ENCODE measurements at regions not wholly inside any gene's neighbourhood (a gene's known extent, or its start where the extent isn't known, plus 50 kb on each side); places are given as distances from the start of the nearest gene placed in this dataset.
A peak's percentile ranks its signal among the peaks of the same experiment; 100 is the strongest.
"Not testable (repeated sequence)": the region's sequence is repeated elsewhere in the genome, so short reads cannot be mapped to it uniquely, and the experiment has no call there.

DNA sequence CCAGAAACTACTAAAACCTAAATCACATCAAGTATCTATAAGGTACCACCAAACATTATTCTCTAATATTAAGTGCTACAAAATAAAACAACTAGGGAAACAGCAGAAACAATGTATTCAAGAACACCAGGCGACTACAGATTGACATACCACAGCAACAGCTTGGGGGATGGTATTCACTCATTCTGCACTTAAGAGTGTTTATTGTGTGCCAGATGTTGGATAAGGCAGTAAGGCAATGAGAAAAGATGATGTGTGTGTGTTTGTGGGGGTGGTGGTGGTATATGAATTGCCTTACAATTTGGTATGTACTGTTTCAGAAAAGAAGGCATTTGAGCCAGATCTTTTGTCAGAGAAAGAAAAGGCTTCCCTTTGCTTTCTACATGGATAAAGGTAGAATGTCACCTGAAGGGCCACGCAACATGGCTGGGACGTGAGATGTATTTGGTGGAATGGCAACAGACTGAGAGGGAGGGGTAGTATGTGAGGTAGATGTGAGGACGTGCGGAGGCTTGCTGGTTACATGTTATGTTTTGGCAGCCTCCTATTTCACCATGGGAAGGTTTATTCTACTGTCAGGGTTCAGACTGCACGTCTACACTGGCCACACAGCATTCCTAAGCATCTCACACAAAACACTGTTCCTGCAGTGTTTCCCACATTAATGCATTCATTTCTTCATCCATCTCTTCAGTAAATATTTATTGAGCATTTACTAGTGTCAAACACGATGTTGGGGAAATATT is 300.7 kb downstream of the KLF12 start:
- DNase-seq = no peak

- no peak for DNase-seq
Measured at GRCh38 chr13:73832825-73833224, 301.4 kb downstream of the KLF12 start.

DNA sequence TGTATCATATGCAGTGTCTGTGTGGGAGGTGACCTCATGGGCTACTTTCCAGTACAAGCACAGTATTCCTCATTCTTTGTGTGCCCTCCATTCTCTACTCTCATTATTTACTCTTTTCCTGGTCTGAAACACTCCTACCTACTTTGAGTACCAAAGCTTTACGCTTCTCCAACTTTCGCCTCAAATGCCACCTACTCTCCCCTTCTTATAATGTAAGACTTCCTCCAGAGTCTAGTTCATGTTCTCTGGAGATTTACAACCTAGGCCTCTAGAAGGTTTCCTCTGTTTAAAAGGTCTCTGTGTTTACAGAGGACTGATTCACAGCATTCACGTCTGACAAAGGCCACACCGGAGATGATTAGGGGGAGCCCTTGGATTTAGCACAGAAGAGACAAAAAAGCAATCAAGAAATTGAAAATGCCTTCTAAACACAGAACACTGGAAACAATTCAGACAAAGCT is 302.0 kb downstream of the KLF12 start:
- DNase-seq = no peak

GRCh38 chr13:73829416-73829815 is 304.8 kb downstream of the KLF12 start:
- DNase-seq = no peak

GRCh38 chr13:73828811-73829210 is 305.4 kb downstream of the KLF12 start:
- no peak for DNase-seq

GRCh38 chr13:73827434-73827833 is 306.8 kb downstream of the KLF12 start:
- DNase-seq = no peak

DNA sequence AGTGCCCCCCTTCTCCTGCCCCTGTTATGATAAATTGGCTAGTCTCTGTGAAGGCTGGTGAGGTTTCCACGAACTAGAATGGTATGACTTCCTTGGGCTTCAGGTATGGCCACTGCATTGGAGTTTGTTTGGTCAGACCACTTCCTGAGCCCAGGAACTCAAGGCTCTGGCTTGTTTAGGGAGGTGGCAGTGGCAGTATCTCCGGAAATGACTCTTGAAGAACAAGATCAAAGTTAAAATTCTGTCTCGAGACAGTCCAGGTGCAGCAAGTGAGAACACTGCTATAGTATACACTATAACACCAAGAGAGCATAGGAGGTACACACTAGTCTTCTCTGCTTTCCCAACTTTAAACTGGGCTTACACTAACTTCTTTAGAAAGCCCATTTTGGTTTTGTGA is 309.1 kb downstream of the KLF12 start:
- peak in 1 of 5 donors; percentile 26 for DNase-seq

- DNase-seq = no peak
Measured at GRCh38 chr13:73822668-73823592, 311.3 kb downstream of the KLF12 start.

DNA sequence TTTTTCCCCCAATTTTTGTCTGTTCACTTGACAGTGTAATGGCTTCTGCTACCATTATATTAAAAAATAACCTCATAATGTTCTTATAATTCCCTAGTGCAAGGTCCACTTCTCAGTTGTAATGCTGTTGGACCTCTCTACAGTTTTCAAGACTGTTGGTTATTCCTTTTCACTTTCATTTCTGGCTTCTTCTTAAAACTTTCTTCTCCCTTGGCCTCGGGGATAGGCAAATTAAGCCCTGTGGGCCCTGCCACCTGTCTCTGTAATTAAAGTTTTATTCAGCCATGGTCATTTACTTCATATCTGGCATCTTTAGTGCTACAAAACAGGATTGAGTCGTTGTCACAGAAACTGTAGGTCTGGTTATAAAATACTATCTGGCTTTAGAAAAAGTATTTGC is 313.5 kb downstream of the KLF12 start:
- DNase-seq = no peak

DNA sequence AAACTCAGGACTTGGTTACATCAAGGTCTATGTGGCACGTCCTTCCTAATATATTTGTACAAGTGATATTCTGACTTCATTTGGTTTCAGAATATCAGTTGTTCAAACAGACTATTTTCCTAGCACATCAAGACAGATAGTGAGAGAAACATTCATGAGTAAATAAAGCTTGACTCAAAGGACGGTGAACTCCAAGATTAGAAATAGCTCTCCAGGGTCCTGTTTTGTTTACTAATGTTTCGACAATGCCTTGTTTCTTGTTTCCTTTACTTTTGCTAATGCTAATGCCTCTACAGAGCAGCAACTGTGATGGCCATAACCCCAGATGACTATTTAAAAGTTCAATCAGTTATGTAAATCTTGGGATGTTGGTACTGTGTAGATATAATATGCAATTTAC is 313.9 kb downstream of the KLF12 start:
- DNase-seq = no peak

- DNase-seq = no peak
Measured at GRCh38 chr13:73819711-73820110, 314.5 kb downstream of the KLF12 start.

DNA sequence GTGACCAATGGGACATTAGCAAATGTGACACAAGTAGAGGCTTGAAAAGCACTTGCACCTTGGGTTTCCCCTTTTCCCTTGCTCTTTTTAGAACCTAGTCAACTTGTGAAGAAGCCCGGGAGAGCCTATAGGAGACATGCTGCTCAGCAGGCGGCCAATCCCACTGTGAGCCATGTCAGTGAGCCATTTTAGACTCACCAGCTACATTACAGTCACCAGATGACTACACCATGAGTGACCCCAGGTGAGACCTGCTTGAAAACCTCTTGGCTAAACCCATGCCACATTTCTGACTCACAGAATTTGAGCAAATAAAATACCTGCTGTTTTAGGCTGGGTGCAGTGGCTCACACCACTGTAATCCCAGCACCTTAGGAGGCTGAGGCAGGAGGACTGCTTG is 317.5 kb downstream of the KLF12 start:
- DNase-seq = no peak

DNA sequence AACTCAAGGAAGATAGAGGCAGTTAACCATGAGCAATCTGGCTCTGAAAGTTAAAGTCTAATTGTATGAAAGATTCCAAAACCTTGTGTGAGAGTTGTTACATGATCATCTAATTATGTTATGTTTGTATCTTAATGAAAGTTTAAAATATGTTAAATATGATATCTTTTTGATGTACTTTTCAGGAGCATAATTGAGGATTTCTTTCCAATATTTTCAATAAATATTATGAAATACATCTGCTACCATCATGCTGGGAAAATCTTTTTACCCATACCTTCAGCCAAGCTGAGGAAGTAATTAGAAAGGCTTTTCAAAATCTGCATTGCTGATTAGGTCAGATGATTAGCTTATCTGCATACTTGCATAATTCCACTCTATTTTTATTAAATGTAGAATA is 318.4 kb downstream of the KLF12 start:
- no peak for DNase-seq

DNA sequence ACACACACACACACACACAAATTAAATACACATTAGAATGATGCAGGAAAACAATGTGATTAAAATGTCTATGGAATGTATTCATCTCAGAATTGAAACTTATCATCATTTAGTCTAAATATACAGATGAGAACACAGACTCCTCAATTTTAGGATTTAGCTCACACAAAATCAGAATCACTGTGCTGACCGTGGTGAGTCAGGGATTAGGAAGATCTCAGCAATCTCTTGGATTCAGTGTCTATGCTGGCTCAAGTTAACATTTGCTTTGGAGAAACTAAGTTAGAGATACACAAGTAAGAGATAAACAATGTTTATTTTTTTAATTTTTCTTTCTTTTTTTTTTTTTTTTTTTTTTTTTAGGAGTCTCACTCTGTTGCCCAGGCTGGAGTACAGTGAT is 323.6 kb downstream of the KLF12 start:
- DNase-seq = no peak

GRCh38 chr13:73809561-73809960 is 324.6 kb downstream of the KLF12 start:
- no peak for DNase-seq

DNA sequence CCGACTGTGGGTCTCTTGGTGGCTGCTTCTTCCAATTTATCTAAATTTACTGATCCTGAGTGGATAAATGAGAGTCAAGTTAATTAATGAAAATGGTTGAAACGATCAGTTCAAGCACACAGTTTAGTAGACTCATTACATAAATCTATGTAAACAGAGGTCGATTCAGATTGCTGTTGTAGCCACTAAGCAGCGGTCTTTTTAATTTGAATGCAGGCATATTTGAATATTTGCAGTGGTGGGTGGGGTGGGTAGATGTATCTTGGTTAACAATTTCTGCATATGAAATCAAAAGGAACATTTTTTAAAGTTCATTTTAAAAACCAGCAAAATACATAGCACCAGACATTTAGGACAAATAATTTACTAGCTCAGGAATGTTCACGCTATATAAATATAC is 325.9 kb downstream of the KLF12 start:
- no peak for DNase-seq

GRCh38 chr13:73805326-73805958 is 328.8 kb downstream of the KLF12 start:
- not testable (repeated sequence) for DNase-seq

- DNase-seq = no peak
Measured at GRCh38 chr13:73803997-73804396, 330.2 kb downstream of the KLF12 start.

DNA sequence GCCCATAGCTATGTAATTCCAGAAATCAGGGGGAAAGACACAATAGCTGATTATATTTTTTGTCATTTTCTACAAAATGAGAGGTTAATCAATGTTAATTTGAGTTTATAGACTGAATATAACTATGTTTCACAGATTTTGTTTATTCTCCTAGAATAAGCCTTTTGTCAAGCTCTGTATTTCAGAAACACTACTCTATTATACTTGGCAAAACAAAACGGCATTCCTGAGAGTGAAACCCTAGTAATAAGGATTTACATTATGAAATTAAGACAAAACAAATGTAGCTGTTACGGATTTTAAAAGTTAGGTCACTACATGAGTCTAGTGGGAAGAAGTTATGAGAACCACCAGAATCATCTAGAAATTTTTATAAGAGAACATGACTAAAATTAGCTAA is 334.2 kb downstream of the KLF12 start:
- DNase-seq = no peak

DNA sequence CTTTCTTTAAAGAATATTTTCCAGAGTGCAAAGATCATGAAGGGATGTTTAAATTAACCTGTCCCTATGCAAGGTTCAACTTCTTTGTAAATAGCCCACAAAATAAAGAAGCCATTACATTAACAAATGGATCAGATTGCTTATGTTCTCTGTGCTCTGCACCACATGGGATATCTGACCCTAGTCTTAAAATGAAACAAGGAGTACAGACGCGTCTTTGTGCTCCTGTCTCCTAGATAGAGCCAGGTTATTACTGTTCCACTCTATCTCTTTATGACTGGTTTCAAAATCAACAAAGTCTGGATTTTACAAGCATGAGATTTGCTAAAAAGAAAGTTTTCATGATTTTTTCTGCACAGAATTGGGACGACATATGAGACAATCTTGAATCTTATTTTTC is 339.4 kb downstream of the KLF12 start:
- no peak for DNase-seq

DNA sequence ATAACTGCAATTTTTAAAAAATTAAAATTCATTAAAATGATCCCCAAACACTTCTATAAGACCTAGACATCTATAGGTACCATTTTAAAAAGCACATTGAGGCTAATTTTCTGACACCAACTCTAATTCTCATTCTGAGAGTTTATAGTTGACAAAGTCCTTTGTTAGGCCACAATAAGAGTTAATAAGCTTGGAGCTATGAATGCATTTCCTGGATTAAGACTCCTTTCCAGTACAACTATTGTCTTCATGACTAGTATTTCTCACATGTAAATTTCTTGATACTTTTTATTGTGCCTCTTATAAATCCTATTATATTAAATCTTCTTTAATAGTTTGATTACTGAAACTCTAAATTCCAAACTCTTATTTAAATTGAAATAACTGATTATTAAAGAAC is 340.8 kb downstream of the KLF12 start:
- DNase-seq = no peak

GRCh38 chr13:73792796-73793195 is 341.4 kb downstream of the KLF12 start:
- no peak for DNase-seq
